IgD-negative memory B cell (primary cell): ENCODE measurements at regions not wholly inside any gene's neighbourhood (a gene's known extent, or its start where the extent isn't known, plus 50 kb on each side); places are given as distances from the start of the nearest gene placed in this dataset.

Experiments used
- H3K27ac Mint-ChIP-seq, 3 donors: one replicate each; pipeline ENCODE4 v1.8.0; 2020 to 2022; ENCODE audit warnings: mild to moderate bottlenecking in 3 of 3, mixed read lengths in 3 of 3, moderate library complexity in 1 of 3
- H3K27me3 Mint-ChIP-seq: one replicate; pipeline ENCODE4 v1.8.0; 2021; ENCODE audit warnings: mixed read lengths
- H3K36me3 Mint-ChIP-seq: one replicate; pipeline ENCODE4 v1.8.0; 2020; ENCODE audit warnings: mild to moderate bottlenecking, mixed read lengths
- H3K4me1 Mint-ChIP-seq, 3 donors: one replicate each; pipeline ENCODE4 v1.8.0; 2020 to 2022; ENCODE audit warnings: mixed read lengths in 3 of 3, mild to moderate bottlenecking in 1 of 3
- H3K4me3 Mint-ChIP-seq, 4 donors: one replicate each; pipeline ENCODE4 v1.8.0; 2020 to 2022; ENCODE audit warnings: mild to moderate bottlenecking in 4 of 4, mixed read lengths in 4 of 4, moderate library complexity in 3 of 4
- H3K9me3 Mint-ChIP-seq, 3 donors: one replicate each; pipeline ENCODE4 v1.8.0; 2020 to 2021; ENCODE audit warnings: mixed read lengths in 3 of 3, mild to moderate bottlenecking in 1 of 3

GRCh38 chr1:188660572-188660971 lies 1817.1 kb downstream of the BRINP3 start:
- Mint-ChIP-seq H3K27ac (no peak overlapping the region), H3K4me3 (no peak overlapping the region), H3K36me3 (no peaks in the 10 kb centered on the region), H3K27me3 (no peaks in the 10 kb centered on the region), H3K4me1 (no peaks in the 10 kb centered on the region), H3K9me3 (no peaks in the 10 kb centered on the region)

- Mint-ChIP-seq H3K27ac (no peak overlapping the region), H3K9me3 (no peaks in the 10 kb centered on the region), H3K27me3 (no peaks in the 10 kb centered on the region), H3K36me3 (no peaks in the 10 kb centered on the region), H3K4me1 (no peaks in the 10 kb centered on the region), H3K4me3 (no peak overlapping the region)
These were observed 1812.2 kb downstream of the BRINP3 start for GRCh38 chr1:188665477-188665876.

GRCh38 chr1:188668083-188668482 lies 1809.6 kb downstream of the BRINP3 start:
- H3K4me1 Mint-ChIP-seq, result no peaks in the 10 kb centered on the region
- no peak overlapping the region for H3K27ac Mint-ChIP-seq
- no peaks in the 10 kb centered on the region for H3K36me3 Mint-ChIP-seq
- no peak overlapping the region for H3K4me3 Mint-ChIP-seq
- H3K27me3 Mint-ChIP-seq, result no peaks in the 10 kb centered on the region
- peaks cover 0 to 3% (median 0%) of the 10 kb centered on the region in 3 donors for H3K9me3 Mint-ChIP-seq

GRCh38 chr1:188669728-188670382 lies 1807.8 kb downstream of the BRINP3 start:
- peaks cover 0 to 3% (median 0%) of the 10 kb centered on the region in 3 donors for H3K9me3 Mint-ChIP-seq
- no peak overlapping the region for H3K27ac Mint-ChIP-seq
- no peak overlapping the region for H3K4me3 Mint-ChIP-seq
- H3K36me3 Mint-ChIP-seq, result no peaks in the 10 kb centered on the region
- H3K4me1 Mint-ChIP-seq, result no peaks in the 10 kb centered on the region
- H3K27me3 Mint-ChIP-seq, result no peaks in the 10 kb centered on the region

- H3K27me3 Mint-ChIP-seq, result no peaks in the 10 kb centered on the region
- peaks cover 0 to 3% (median 0%) of the 10 kb centered on the region in 3 donors for H3K9me3 Mint-ChIP-seq
- H3K4me1 Mint-ChIP-seq, result no peaks in the 10 kb centered on the region
These were observed 1806.8 kb downstream of the BRINP3 start for GRCh38 chr1:188670837-188671236.

GRCh38 chr1:188672153-188672552 lies 1805.5 kb downstream of the BRINP3 start:
- peaks cover 0 to 3% (median 0%) of the 10 kb centered on the region in 3 donors for H3K9me3 Mint-ChIP-seq
- no peaks in the 10 kb centered on the region for H3K36me3 Mint-ChIP-seq
- H3K4me3 Mint-ChIP-seq, result no peak overlapping the region
- H3K4me1 Mint-ChIP-seq, result no peaks in the 10 kb centered on the region
- no peaks in the 10 kb centered on the region for H3K27me3 Mint-ChIP-seq
- H3K27ac Mint-ChIP-seq, result no peak overlapping the region

More at GRCh38 chr1:188670837-188671236, 1806.8 kb downstream of the BRINP3 start:
- Mint-ChIP-seq H3K36me3 (no peaks in the 10 kb centered on the region), H3K4me3 (no peak overlapping the region), H3K27ac (no peak overlapping the region)

GRCh38 chr1:188689542-188689941 lies 1788.1 kb downstream of the BRINP3 start:
- Mint-ChIP-seq H3K27ac (no peak overlapping the region), H3K4me1 (peaks cover 0 to 1% (median 0%) of the 10 kb centered on the region in 3 donors), H3K27me3 (no peaks in the 10 kb centered on the region), H3K9me3 (peaks cover 4 to 13% (median 9%) of the 10 kb centered on the region in 3 donors), H3K4me3 (no peak overlapping the region), H3K36me3 (no peaks in the 10 kb centered on the region)

- H3K36me3 Mint-ChIP-seq, result no peaks in the 10 kb centered on the region
- H3K9me3 Mint-ChIP-seq, result peaks cover 0 to 18% (median 1%) of the 10 kb centered on the region in 3 donors
- H3K27ac Mint-ChIP-seq, result no peak overlapping the region
- H3K4me1 Mint-ChIP-seq, result no peaks in the 10 kb centered on the region
- H3K27me3 Mint-ChIP-seq, result no peaks in the 10 kb centered on the region
- H3K4me3 Mint-ChIP-seq, result no peak overlapping the region
These were observed 1777.5 kb downstream of the BRINP3 start for GRCh38 chr1:188700116-188700515.

GRCh38 chr1:188706742-188707141 lies 1770.9 kb downstream of the BRINP3 start:
- H3K4me3 Mint-ChIP-seq, result no peak overlapping the region

GRCh38 chr1:188708795-188709535 lies 1768.7 kb downstream of the BRINP3 start:
- Mint-ChIP-seq H3K36me3 (no peaks in the 10 kb centered on the region), H3K9me3 (peaks cover 0 to 10% (median 1%) of the 10 kb centered on the region in 3 donors), H3K27me3 (no peaks in the 10 kb centered on the region), H3K4me3 (no peak overlapping the region), H3K4me1 (no peaks in the 10 kb centered on the region), H3K27ac (no peak overlapping the region)

More at GRCh38 chr1:188706742-188707141, 1770.9 kb downstream of the BRINP3 start:
- Mint-ChIP-seq H3K36me3 (no peaks in the 10 kb centered on the region), H3K4me1 (no peaks in the 10 kb centered on the region), H3K27me3 (no peaks in the 10 kb centered on the region), H3K27ac (no peak overlapping the region), H3K9me3 (peaks cover 0 to 10% (median 1%) of the 10 kb centered on the region in 3 donors)

- no peaks in the 10 kb centered on the region for H3K4me1 Mint-ChIP-seq
- no peak overlapping the region for H3K27ac Mint-ChIP-seq
- peaks cover 0 to 17% (median 3%) of the 10 kb centered on the region in 3 donors for H3K9me3 Mint-ChIP-seq
- H3K27me3 Mint-ChIP-seq, result no peaks in the 10 kb centered on the region
- H3K4me3 Mint-ChIP-seq, result no peak overlapping the region
- no peaks in the 10 kb centered on the region for H3K36me3 Mint-ChIP-seq
These were observed 1762.1 kb downstream of the BRINP3 start for GRCh38 chr1:188715566-188715965.

GRCh38 chr1:188719735-188720134 lies 1757.9 kb downstream of the BRINP3 start:
- Mint-ChIP-seq H3K27ac (no peak overlapping the region), H3K36me3 (no peaks in the 10 kb centered on the region), H3K9me3 (peaks cover 0 to 12% (median 3%) of the 10 kb centered on the region in 3 donors), H3K4me3 (no peak overlapping the region), H3K27me3 (no peaks in the 10 kb centered on the region), H3K4me1 (no peaks in the 10 kb centered on the region)

GRCh38 chr1:188723332-188724020 lies 1754.2 kb downstream of the BRINP3 start:
- Mint-ChIP-seq H3K4me3 (no peak overlapping the region), H3K9me3 (peaks cover 0 to 12% (median 0%) of the 10 kb centered on the region in 3 donors), H3K27me3 (no peaks in the 10 kb centered on the region), H3K36me3 (no peaks in the 10 kb centered on the region), H3K4me1 (no peaks in the 10 kb centered on the region), H3K27ac (no peak overlapping the region)

- H3K36me3 Mint-ChIP-seq, result no peaks in the 10 kb centered on the region
- no peaks in the 10 kb centered on the region for H3K4me1 Mint-ChIP-seq
These were observed 1748.6 kb downstream of the BRINP3 start for GRCh38 chr1:188729039-188729438.

GRCh38 chr1:188735567-188735966 lies 1742.1 kb downstream of the BRINP3 start:
- no peaks in the 10 kb centered on the region for H3K27me3 Mint-ChIP-seq
- H3K27ac Mint-ChIP-seq, result no peak overlapping the region
- H3K4me3 Mint-ChIP-seq, result no peak overlapping the region
- H3K36me3 Mint-ChIP-seq, result no peaks in the 10 kb centered on the region
- H3K9me3 Mint-ChIP-seq, result peaks cover 0 to 11% (median 4%) of the 10 kb centered on the region in 3 donors
- no peaks in the 10 kb centered on the region for H3K4me1 Mint-ChIP-seq

More at GRCh38 chr1:188729039-188729438, 1748.6 kb downstream of the BRINP3 start:
- H3K27ac Mint-ChIP-seq, result no peak overlapping the region
- peaks cover 0 to 12% (median 2%) of the 10 kb centered on the region in 3 donors for H3K9me3 Mint-ChIP-seq
- no peak overlapping the region for H3K4me3 Mint-ChIP-seq
- no peaks in the 10 kb centered on the region for H3K27me3 Mint-ChIP-seq
